T-helper 1 cell treated with Interleukin-12 subunit alpha and Interleukin-12 subunit beta and Interleukin-4 antibody, amounts not matched to agents 30 μg/mL and 1 μg/mL, for 36 hours (primary cell): ENCODE measurements at regions not wholly inside any gene's neighbourhood (a gene's known extent, or its start where the extent isn't known, plus 50 kb on each side); places are given as distances from the start of the nearest gene placed in this dataset.

ENCODE experiments used
- H3K27ac Mint-ChIP-seq: one replicate; pipeline ENCODE4 v1.8.0; 2021; ENCODE audit warnings: mild to moderate bottlenecking, mixed read lengths
- H3K27me3 Mint-ChIP-seq: one replicate; pipeline ENCODE4 v1.8.0; 2021; ENCODE audit warnings: low read depth, mixed read lengths
- H3K36me3 Mint-ChIP-seq: one replicate; pipeline ENCODE4 v1.8.0; 2021; ENCODE audit warnings: low read depth, mixed read lengths
- H3K4me1 Mint-ChIP-seq: one replicate; pipeline ENCODE4 v1.8.0; 2021; ENCODE audit warnings: low read depth, mixed read lengths
- H3K4me3 Mint-ChIP-seq: one replicate; pipeline ENCODE4 v1.8.0; 2021; ENCODE audit warnings: mild to moderate bottlenecking, moderate library complexity, mixed read lengths
- H3K9me3 Mint-ChIP-seq: one replicate; pipeline ENCODE4 v1.8.0; 2021; ENCODE audit warnings: mixed read lengths

DNA sequence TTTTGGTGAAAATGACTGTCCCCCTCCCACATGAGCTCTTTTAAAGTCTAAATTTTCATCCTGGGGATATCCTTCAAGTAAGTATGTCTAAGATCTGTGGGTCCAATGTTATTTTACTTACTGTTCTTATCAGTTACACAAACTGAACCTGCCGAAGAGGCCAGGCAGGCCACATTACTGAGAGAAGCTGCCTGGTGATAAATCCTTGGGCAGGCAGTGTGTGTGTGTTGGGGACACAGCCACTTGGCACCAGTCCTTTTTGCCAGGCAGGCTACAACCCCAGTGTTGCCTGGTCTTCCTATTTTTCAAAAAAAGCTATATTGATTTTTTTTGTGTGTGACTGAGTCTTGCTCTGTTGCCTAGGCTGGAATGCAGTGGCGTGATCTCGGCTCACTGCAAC, 50.6 kb upstream of the RASA2 start:
- peaks cover 7% of the 10 kb centered on the region for H3K36me3 Mint-ChIP-seq
- no peak overlapping the region for H3K27ac Mint-ChIP-seq
- peaks cover 9% of the 10 kb centered on the region for H3K4me1 Mint-ChIP-seq
- H3K4me3 Mint-ChIP-seq: no peak overlapping the region
- H3K9me3 Mint-ChIP-seq: no peaks in the 10 kb centered on the region
- no peaks in the 10 kb centered on the region for H3K27me3 Mint-ChIP-seq
